Activated CD4-positive, CD25-positive, alpha-beta regulatory T cell treated with anti-CD3 and anti-CD28 coated beads, Interleukin-2, amount 50 U/mL, for 24 hours (primary cell): ENCODE measurements at regions not wholly inside any gene's neighbourhood (a gene's known extent, or its start where the extent isn't known, plus 50 kb on each side); places are given as distances from the start of the nearest gene placed in this dataset.

Experiments
- ATAC-seq, 2 donors: fragments of 150-1000 bp; cut with Tn5 transposase; one replicate each; pipeline ENCODE4 v1.10.0; 2021; ENCODE audit warnings: mild to moderate bottlenecking in 1 of 2, moderate library complexity in 1 of 2

DNA sequence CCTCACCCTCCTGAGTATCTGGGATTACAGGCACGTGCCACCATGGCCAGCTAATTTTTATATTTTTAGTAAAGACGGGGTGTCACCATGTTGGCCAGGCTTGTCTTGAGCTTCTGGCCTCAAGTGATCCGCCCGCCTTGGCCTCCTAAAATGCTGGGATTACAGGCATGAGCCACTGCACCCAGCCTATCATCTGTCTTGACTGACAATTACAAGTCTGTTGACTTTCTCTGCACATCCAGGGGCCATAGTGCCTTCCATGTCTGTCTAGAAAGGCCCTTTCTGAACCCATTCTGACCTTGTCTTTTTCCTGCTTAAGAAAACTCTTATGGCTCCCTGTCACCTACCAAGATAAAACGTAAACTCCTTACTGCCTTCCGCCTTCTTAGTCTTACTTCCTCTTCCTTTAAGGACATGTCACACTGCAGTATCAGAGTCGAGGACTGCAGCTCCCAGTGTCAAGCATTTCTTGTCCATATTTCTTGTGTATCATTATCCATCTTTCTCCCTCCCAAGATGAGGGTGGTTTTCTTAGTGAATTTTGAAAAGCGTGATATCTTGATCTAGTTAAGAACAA is 49.9 kb upstream of the SHB start:
- ATAC-seq = no peak
